Suprapubic skin (tissue), 4 donors: ENCODE measurements at regions not wholly inside any gene's neighbourhood (a gene's known extent, or its start where the extent isn't known, plus 50 kb on each side); places are given as distances from the start of the nearest gene placed in this dataset.
A peak's percentile ranks its signal among the peaks of the same experiment; 100 is the strongest.
"Not testable (repeated sequence)": the region's sequence is repeated elsewhere in the genome, so short reads cannot be mapped to it uniquely, and the experiment has no call there.

Source experiments
- DNase-seq, 2 donors: peaks; one replicate each; pipeline ENCODE4 v3.0.0-alpha.2; 2019; ENCODE audit warnings: low spot score in 2 of 2
- H3K27ac ChIP-seq: fragments of 200-600 bp; sonication (generic); one replicate; pipeline ENCODE4 v1.5.1; 2019
- H3K27me3 ChIP-seq: fragments of 200-600 bp; sonication (generic); one replicate; pipeline ENCODE4 v1.5.1; 2019
- H3K36me3 ChIP-seq: fragments of 200-600 bp; sonication (generic); one replicate; pipeline ENCODE4 v1.5.1; 2019
- H3K4me1 ChIP-seq: fragments of 200-600 bp; sonication (generic); one replicate; pipeline ENCODE4 v1.5.1; 2019
- H3K4me3 ChIP-seq: fragments of 200-600 bp; sonication (generic); one replicate; pipeline ENCODE4 v1.5.1; 2019; ENCODE audit warnings: mild to moderate bottlenecking
- H3K9me3 ChIP-seq: fragments of 200-600 bp; sonication (generic); one replicate; pipeline ENCODE4 v1.5.1; 2019
- CTCF ChIP-seq, 2 donors: fragments of 200-600 bp in 1 of 2; fragments of 450-650 bp in 1 of 2; sonication (generic) in 1 of 2; IDR thresholded peaks; one replicate each; pipeline ENCODE4 v1.5.1; 2016 to 2019; ENCODE audit warnings: antibody characterized with exemption in 2 of 2, mild to moderate bottlenecking in 1 of 2, moderate library complexity in 1 of 2
- EP300 ChIP-seq: sonication (generic); formaldehyde crosslinking; IDR thresholded peaks from one replicate; pipeline ENCODE4 v1.6.1; 2017; ENCODE audit warnings: antibody characterized with exemption
- POLR2A ChIP-seq, 2 donors: fragments of 450-650 bp; IDR thresholded peaks; one replicate each; pipeline ENCODE4 v1.6.1; 2017; ENCODE audit warnings: antibody characterized with exemption in 2 of 2, mild to moderate bottlenecking in 2 of 2, moderate library complexity in 2 of 2
- POLR2AphosphoS5 ChIP-seq, 3 donors: sonication (generic); formaldehyde crosslinking; IDR thresholded peaks; one replicate each; pipeline ENCODE4 v1.6.1; 2017; ENCODE audit warnings: antibody characterized with exemption in 3 of 3
- WGBS: methylation state at CpG from one replicate; pipeline ENCODE4 v1.1.5; 2018; 5-methylcytosine and 5-hydroxymethylcytosine counted together

GRCh38 chr7:65219623-65220022, 154.0 kb upstream of the ZNF92 start:
- H3K4me3 ChIP-seq, result no peak overlapping the region
- no peak for DNase-seq
- H3K36me3 ChIP-seq, result no peaks in the 10 kb centered on the region
- H3K4me1 ChIP-seq, result no peaks in the 10 kb centered on the region
- no peak overlapping the region for H3K27ac ChIP-seq
- no peaks in the 10 kb centered on the region for H3K27me3 ChIP-seq
- TF ChIP-seq CTCF (IDR thresholded peaks at IDR 0.05) (no peak), POLR2AphosphoS5 (IDR thresholded peaks at IDR 0.05) (no peak), POLR2A (IDR thresholded peaks at IDR 0.05) (no peak), EP300 (no peak)
- H3K9me3 ChIP-seq, result no peaks in the 10 kb centered on the region

GRCh38 chr7:65216469-65216868, 157.2 kb upstream of the ZNF92 start:
- Histone ChIP-seq H3K4me3 (no peak overlapping the region), H3K4me1 (no peaks in the 10 kb centered on the region), H3K27me3 (no peaks in the 10 kb centered on the region), H3K27ac (no peak overlapping the region), H3K36me3 (no peaks in the 10 kb centered on the region), H3K9me3 (no peaks in the 10 kb centered on the region)
- peak; percentile 23 to 43 for TF ChIP-seq CTCF (IDR thresholded peaks at IDR 0.05)
- no peak for TF ChIP-seq POLR2A (IDR thresholded peaks at IDR 0.05)
- no peak for DNase-seq
- WGBS, result 8% methylated on average over 8 of the region's 8 CpGs

GRCh38 chr7:65213260-65213659, 160.4 kb upstream of the ZNF92 start:
- not testable (repeated sequence) for H3K4me3 ChIP-seq, H3K27me3 ChIP-seq, H3K27ac ChIP-seq, H3K4me1 ChIP-seq, H3K9me3 ChIP-seq, DNase-seq, H3K36me3 ChIP-seq
- WGBS, result 40% methylated on average over 1 of the region's 1 CpG

- H3K9me3 ChIP-seq, DNase-seq, H3K4me3 ChIP-seq, H3K27me3 ChIP-seq, H3K4me1 ChIP-seq, H3K27ac ChIP-seq, H3K36me3 ChIP-seq: not testable (repeated sequence)
- WGBS, result 100% methylated on average over 1 of the region's 1 CpG
Measured at GRCh38 chr7:65199221-65199620, 174.4 kb upstream of the ZNF92 start.

GRCh38 chr7:65193334-65194058, 180.2 kb upstream of the ZNF92 start:
- H3K27me3 ChIP-seq, DNase-seq, H3K4me3 ChIP-seq, H3K4me1 ChIP-seq, H3K9me3 ChIP-seq, H3K36me3 ChIP-seq, H3K27ac ChIP-seq: not testable (repeated sequence)
- WGBS, result 87% methylated on average over 2 of the region's 8 CpGs

- H3K36me3 ChIP-seq, H3K4me1 ChIP-seq, H3K27ac ChIP-seq, DNase-seq, H3K4me3 ChIP-seq, H3K27me3 ChIP-seq, H3K9me3 ChIP-seq: not testable (repeated sequence)
- WGBS, result 62% methylated on average over 5 of the region's 5 CpGs
Measured at GRCh38 chr7:65177041-65177440, 170.6 kb upstream of the ERV3-1 start.

- DNase-seq, H3K36me3 ChIP-seq, H3K4me1 ChIP-seq, H3K27ac ChIP-seq, H3K27me3 ChIP-seq, H3K4me3 ChIP-seq, H3K9me3 ChIP-seq: not testable (repeated sequence)
- no CpG with 5 or more reads among the region's 3 CpGs for WGBS
Measured at GRCh38 chr7:65150105-65150504, 143.6 kb upstream of the ERV3-1 start.

- not testable (repeated sequence) for H3K36me3 ChIP-seq, H3K4me1 ChIP-seq, H3K27me3 ChIP-seq, H3K4me3 ChIP-seq, DNase-seq, H3K27ac ChIP-seq, H3K9me3 ChIP-seq
- 88% methylated on average over 2 of the region's 2 CpGs for WGBS
Measured at GRCh38 chr7:65146118-65146914, 139.8 kb upstream of the ERV3-1 start.

- not testable (repeated sequence) for H3K27ac ChIP-seq, H3K9me3 ChIP-seq, H3K4me1 ChIP-seq, H3K4me3 ChIP-seq, H3K36me3 ChIP-seq, DNase-seq, H3K27me3 ChIP-seq
Measured at GRCh38 chr7:65145710-65146109, 139.2 kb upstream of the ERV3-1 start.

- H3K9me3 ChIP-seq, H3K27me3 ChIP-seq, DNase-seq, H3K27ac ChIP-seq, H3K4me1 ChIP-seq, H3K4me3 ChIP-seq, H3K36me3 ChIP-seq: not testable (repeated sequence)
- 94% methylated on average over 1 of the region's 1 CpG for WGBS
Measured at GRCh38 chr7:65145008-65145407, 138.5 kb upstream of the ERV3-1 start.

GRCh38 chr7:65144557-65144956, 138.1 kb upstream of the ERV3-1 start:
- 96% methylated on average over 2 of the region's 2 CpGs for WGBS
- not testable (repeated sequence) for H3K4me3 ChIP-seq

GRCh38 chr7:65144119-65144518, 137.6 kb upstream of the ERV3-1 start:
- H3K27me3 ChIP-seq, H3K36me3 ChIP-seq, H3K4me3 ChIP-seq, H3K27ac ChIP-seq, DNase-seq, H3K4me1 ChIP-seq, H3K9me3 ChIP-seq: not testable (repeated sequence)
- 91% methylated on average over 2 of the region's 2 CpGs for WGBS

More at GRCh38 chr7:65144557-65144956, 138.1 kb upstream of the ERV3-1 start:
- H3K4me1 ChIP-seq, H3K27ac ChIP-seq, DNase-seq, H3K9me3 ChIP-seq, H3K36me3 ChIP-seq, H3K27me3 ChIP-seq: not testable (repeated sequence)
